Choroid plexus epithelial cell (primary cell): ENCODE measurements at regions not wholly inside any gene's neighbourhood (a gene's known extent, or its start where the extent isn't known, plus 50 kb on each side); places are given as distances from the start of the nearest gene placed in this dataset.

Source experiments
- DNase-seq: peaks from one replicate; pipeline ENCODE4 v3.0.0-alpha.2; 2010; ENCODE audit warnings: low read depth
- H3K4me3 ChIP-seq: 2 replicates; pipeline ENCODE4 v1.5.1; 2011; ENCODE audit warnings: low read depth, mild to moderate bottlenecking, control low read depth, low read length, moderate library complexity
- CTCF ChIP-seq: conservative IDR thresholded peaks from 2 replicates; pipeline ENCODE4 v1.5.1; 2011; ENCODE audit warnings: low read depth, mild to moderate bottlenecking, control low read depth, inconsistent platforms, low read length, moderate library complexity

DNA sequence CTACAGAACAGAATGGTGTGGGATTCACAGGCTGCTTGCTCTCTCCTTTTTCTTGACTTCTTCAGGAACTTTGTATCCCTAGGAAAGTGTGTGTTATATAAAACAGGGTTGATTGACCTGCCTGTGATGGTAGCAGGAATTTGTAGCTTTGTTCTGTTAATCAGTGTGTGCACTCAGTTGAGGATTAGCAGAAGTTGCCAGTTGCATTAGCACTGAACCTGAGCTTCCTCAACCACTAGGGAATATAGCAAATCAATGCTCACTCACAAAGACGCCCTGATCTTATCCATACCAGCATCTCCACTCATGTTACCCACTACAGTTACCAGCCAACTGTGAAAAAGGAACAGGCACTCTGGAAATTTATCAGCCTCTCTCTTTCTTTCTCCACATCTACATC lies 319.1 kb upstream of the EMCN start:
- DNase-seq = no peak
- no peak overlapping the region for H3K4me3 ChIP-seq
- no peak for TF ChIP-seq CTCF

GRCh38 chr4:100834616-100835015 lies 316.8 kb upstream of the EMCN start:
- DNase-seq = no peak
- no peak for TF ChIP-seq CTCF
- H3K4me3 ChIP-seq = no peak overlapping the region

DNA sequence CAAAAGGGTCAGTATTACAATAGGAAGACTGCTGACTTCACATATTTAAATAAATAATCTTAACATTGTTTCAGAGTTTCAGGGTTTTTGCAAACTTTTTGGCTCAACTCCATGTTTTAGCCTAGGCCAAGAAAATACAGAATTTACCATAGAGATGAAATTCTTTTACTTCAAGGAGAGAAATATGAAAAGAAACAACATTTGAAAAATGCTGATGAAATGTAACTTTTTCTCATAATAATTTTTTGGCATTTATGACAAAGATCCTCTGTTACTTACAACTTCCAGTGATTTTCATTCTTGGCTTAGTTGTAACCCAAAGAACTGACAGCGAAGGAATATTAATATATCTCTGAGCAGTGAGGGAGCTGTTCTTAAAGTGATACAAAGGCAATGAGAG lies 316.1 kb upstream of the EMCN start:
- no peak overlapping the region for H3K4me3 ChIP-seq
- no peak for TF ChIP-seq CTCF
- DNase-seq = no peak

GRCh38 chr4:100828986-100829685 lies 311.3 kb upstream of the EMCN start:
- no peak for TF ChIP-seq CTCF
- no peak for DNase-seq
- H3K4me3 ChIP-seq = no peak overlapping the region

GRCh38 chr4:100828364-100828763 lies 310.5 kb upstream of the EMCN start:
- DNase-seq = no peak
- no peak for TF ChIP-seq CTCF
- no peak overlapping the region for H3K4me3 ChIP-seq

GRCh38 chr4:100827756-100828155 lies 309.9 kb upstream of the EMCN start:
- no peak for TF ChIP-seq CTCF
- no peak overlapping the region for H3K4me3 ChIP-seq
- DNase-seq = no peak

- no peak for TF ChIP-seq CTCF
- no peak overlapping the region for H3K4me3 ChIP-seq
- DNase-seq = no peak
Measured at GRCh38 chr4:100826808-100827548, 309.2 kb upstream of the EMCN start.
